ENCODE measurements at regions not wholly inside any gene's neighbourhood (a gene's known extent, or its start where the extent isn't known, plus 50 kb on each side); places are given as distances from the start of the nearest gene placed in this dataset.
"Not testable (repeated sequence)": the region's sequence is repeated elsewhere in the genome, so short reads cannot be mapped to it uniquely, and the experiment has no call there.

- DNase-seq, result no peak
Observed at GRCh38 chr9:31470051-31470450, 914.4 kb upstream of the ACO1 start.

GRCh38 chr9:31471010-31471409, 913.4 kb upstream of the ACO1 start:
- no peak for DNase-seq

GRCh38 chr9:31486630-31487029, 897.8 kb upstream of the ACO1 start:
- no peak for DNase-seq

- no peak for DNase-seq
Observed at GRCh38 chr9:31490551-31491106, 893.8 kb upstream of the ACO1 start.

- DNase-seq, result no peak
Observed at GRCh38 chr9:31492229-31492628, 892.2 kb upstream of the ACO1 start.

- no peak for DNase-seq
Observed at GRCh38 chr9:31500422-31500821, 884.0 kb upstream of the ACO1 start.

DNA sequence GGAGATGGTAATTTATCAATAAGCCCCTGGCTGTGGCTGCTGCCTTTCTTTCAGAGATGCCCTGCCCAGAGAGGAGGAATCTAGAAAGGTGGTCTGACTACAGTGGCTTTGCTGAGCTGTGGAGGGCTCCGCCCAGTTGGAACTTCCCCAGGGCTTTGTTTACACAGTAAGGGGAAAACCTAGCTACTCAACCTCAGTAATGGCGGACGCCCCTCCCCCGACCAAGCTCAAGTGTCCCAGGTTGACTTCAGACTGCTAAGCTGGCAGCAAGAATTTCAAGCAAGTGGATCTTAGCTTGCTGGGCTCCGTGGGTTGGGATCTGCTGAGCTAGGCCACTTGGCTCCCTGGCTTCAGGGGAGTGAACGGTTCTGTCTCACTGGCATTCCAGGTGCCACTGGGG, 865.4 kb upstream of the ACO1 start:
- no peak for DNase-seq

DNA sequence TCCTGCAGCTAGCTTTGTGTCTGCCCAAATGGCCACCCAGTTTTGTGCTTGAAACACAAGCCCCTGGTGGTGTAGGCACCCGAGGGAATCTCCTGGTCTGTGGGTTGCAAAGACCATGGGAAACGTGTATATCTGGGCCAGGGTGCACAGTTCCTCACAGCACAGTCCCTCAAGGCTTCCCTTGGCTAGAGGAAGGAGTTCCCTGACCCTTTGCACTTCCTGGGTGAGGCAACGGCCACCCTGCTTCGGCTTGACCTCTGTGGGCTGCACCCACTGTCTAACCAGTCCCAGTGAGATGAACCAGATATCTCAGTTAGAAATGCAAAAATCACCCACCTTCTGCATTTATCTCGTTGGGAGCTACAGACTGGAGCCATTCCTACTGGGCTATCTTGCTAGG, 865.0 kb upstream of the ACO1 start:
- no peak for DNase-seq

GRCh38 chr9:31519826-31520225, 864.6 kb upstream of the ACO1 start:
- DNase-seq, result no peak

GRCh38 chr9:31520301-31521085, 864.0 kb upstream of the ACO1 start:
- no peak for DNase-seq

DNA sequence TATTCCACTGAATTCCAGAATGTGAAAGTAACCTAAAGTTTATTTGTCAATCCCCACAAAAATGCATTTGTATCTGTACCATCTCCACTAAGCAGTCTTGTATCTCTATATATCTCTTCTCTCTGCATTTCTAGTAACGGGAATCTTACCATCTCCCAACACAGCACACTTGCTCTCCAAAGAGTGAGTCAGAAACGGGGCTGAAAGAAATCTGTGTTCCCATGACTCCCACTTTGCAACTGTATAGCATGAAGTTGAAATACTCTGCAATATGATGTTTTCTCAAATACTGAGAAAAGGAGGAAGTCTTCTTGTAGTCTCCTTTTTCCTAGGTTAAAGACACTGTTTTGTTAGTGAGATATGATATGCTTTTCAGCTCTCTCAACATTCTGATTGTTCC, 848.8 kb upstream of the ACO1 start:
- no peak for DNase-seq

GRCh38 chr9:31536471-31536870, 848.0 kb upstream of the ACO1 start:
- DNase-seq, result no peak

- DNase-seq, result no peak
Observed at GRCh38 chr9:31541721-31542281, 842.6 kb upstream of the ACO1 start.

- no peak for DNase-seq
Observed at GRCh38 chr9:31542384-31543055, 841.9 kb upstream of the ACO1 start.

DNA sequence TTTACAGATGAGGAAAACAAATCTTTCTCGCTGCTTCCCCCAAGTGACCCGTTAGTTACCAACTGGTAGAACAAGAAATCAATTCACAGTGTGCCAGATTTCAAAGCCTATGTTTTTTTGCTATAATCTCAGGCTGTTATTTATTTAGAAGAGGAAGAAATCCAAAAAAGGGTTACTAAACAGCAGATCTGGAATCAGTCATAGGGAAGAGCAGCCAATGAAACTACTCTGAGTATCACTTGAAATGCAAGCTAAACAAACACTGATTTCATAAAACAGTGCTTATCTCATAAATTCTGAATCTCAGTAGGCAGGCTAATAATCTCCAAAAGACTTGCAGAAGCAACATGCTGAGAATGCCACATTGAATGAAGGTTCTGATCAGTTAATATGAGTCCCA, 829.5 kb upstream of the ACO1 start:
- no peak for DNase-seq

- no peak for DNase-seq
Observed at GRCh38 chr9:31556667-31557463, 827.6 kb upstream of the ACO1 start.

DNA sequence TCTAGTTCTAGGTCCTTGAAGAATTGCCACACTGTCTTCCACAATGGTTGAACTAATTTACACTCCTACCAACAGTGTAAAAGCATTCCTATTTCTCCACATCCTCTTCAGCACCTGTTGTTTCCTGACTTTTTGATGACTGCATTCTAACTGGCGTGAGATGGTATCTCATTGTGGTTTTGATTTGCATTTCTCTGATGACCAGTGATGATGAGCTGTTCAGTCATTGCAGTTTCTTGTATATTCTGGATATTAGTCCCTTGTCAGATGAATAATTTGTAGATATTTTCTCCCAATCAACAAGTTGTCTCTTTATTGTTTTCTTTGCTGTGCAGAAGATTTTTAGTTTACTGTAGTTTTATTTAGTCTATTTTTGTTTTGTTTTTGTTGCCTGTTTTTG, 812.3 kb upstream of the ACO1 start:
- not testable (repeated sequence) for DNase-seq

GRCh38 chr9:31573561-31573960, 810.9 kb upstream of the ACO1 start:
- DNase-seq, result no peak

DNA sequence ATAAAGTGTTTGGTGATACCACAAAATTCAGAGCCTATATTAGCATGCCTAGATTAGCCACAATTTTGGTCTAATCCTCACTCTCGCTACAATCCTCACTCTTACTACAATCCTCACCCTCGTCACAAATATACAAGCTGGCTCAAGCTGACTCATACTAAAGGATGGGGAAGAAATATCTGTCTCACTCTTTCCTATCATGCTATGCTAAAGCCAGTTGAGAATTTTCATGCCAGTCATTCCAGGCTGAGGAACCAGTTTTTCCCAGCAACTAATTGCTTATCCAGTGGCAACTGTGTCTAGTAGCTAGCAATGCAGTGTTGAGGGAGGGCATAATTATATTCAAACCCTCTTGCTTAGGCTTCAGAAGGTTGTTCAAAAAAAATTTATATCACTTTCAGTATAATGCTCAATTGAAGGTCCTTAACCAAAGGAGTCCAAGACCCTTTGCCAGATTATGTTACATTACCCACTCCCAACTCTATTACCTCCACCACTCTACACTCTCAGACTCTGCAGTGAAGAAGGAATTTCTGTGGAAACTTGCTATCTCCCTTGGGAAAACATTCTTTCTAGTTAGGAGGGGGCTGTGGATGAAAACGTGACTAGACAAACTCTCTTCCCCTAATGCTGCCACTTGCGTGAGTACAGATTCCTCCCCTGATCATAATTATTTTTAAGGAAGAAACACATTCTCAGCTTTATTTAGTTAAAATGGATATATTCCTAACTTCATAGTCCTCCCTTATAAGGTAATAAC, 810.3 kb upstream of the ACO1 start:
- no peak for DNase-seq

DNA sequence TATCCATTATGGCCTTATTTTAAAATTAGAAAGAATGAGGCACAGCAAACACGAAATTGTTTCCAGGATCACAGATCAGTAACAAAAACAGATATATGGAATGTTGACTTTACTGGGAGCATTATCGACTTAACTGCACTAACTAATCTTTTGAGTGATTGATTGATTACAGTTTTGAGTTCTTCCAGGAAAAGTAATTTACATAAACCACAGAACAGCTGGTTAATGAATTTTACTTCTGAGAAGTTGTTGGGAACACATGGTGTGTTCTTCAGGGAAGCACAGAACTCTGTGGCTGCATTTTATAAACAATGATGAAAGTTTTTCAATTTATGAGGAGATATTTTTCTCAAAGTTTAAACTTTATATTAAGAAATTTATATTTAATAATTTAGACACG, 802.4 kb upstream of the ACO1 start:
- DNase-seq, result no peak

DNA sequence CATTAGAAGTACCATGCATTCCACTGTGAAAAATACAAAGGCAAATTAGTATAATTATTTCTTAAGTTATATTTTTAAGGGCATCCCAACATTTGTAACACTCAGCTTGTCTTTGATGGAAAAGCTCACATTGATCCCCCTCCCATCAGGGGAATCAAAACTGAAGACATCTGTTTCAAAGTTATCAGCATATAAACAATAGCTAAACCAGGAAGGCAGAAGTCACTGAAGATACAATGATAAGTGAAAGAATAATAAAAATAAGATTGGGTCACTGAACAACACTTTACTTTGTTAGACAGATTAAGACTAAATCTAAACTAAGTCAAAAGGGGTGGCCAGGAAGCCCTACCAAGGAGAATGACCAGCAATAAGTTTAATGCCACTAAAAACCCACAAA, 801.9 kb upstream of the ACO1 start:
- DNase-seq, result no peak

- DNase-seq, result no peak
Observed at GRCh38 chr9:31585158-31585557, 799.3 kb upstream of the ACO1 start.

All from cerebellar nuclear complex (tissue), 1 donor.